ENCODE measurements at regions not wholly inside any gene's neighbourhood (a gene's known extent, or its start where the extent isn't known, plus 50 kb on each side); places are given as distances from the start of the nearest gene placed in this dataset.

GRCh38 chr2:183215917-183216316 lies 91.7 kb downstream of the NUP35 start (continued):
- TF ChIP-seq, protein P1, sequence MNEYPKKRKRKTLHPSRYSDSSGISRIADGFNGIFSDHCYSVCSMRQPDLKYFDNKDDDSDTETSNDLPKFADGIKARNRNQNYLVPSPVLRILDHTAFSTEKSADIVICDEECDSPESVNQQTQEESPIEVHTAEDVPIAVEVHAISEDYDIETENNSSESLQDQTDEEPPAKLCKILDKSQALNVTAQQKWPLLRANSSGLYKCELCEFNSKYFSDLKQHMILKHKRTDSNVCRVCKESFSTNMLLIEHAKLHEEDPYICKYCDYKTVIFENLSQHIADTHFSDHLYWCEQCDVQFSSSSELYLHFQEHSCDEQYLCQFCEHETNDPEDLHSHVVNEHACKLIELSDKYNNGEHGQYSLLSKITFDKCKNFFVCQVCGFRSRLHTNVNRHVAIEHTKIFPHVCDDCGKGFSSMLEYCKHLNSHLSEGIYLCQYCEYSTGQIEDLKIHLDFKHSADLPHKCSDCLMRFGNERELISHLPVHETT (CRISPR knock-in tag; conservative IDR thresholded peaks at IDR 0.05 in 1 of 2, IDR thresholded peaks at IDR 0.05 in 1 of 2): no peak
- no peak for TF ChIP-seq JUNB (CRISPR knock-in tag; conservative IDR thresholded peaks at IDR 0.05)
- no peak for TF ChIP-seq MLLT1 (IDR thresholded peaks at IDR 0.05)
- TF ChIP-seq, protein P2, sequence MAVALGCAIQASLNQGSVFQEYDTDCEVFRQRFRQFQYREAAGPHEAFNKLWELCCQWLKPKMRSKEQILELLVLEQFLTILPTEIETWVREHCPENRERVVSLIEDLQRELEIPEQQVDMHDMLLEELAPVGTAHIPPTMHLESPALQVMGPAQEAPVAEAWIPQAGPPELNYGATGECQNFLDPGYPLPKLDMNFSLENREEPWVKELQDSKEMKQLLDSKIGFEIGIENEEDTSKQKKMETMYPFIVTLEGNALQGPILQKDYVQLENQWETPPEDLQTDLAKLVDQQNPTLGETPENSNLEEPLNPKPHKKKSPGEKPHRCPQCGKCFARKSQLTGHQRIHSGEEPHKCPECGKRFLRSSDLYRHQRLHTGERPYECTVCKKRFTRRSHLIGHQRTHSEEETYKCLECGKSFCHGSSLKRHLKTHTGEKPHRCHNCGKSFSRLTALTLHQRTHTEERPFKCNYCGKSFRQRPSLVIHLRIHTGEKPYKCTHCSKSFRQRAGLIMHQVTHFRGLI (CRISPR knock-in tag; IDR thresholded peaks at IDR 0.05): no peak
- TF ChIP-seq ZNF3 (CRISPR knock-in tag; IDR thresholded peaks at IDR 0.05): no peak
- TF ChIP-seq, protein P3, sequence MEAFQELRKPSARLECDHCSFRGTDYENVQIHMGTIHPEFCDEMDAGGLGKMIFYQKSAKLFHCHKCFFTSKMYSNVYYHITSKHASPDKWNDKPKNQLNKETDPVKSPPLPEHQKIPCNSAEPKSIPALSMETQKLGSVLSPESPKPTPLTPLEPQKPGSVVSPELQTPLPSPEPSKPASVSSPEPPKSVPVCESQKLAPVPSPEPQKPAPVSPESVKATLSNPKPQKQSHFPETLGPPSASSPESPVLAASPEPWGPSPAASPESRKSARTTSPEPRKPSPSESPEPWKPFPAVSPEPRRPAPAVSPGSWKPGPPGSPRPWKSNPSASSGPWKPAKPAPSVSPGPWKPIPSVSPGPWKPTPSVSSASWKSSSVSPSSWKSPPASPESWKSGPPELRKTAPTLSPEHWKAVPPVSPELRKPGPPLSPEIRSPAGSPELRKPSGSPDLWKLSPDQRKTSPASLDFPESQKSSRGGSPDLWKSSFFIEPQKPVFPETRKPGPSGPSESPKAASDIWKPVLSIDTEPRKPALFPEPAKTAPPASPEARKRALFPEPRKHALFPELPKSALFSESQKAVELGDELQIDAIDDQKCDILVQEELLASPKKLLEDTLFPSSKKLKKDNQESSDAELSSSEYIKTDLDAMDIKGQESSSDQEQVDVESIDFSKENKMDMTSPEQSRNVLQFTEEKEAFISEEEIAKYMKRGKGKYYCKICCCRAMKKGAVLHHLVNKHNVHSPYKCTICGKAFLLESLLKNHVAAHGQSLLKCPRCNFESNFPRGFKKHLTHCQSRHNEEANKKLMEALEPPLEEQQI (IDR thresholded peaks at IDR 0.05): no peak
- TF ChIP-seq IRF1 (CRISPR knock-in tag; IDR thresholded peaks at IDR 0.05; ENCODE audit: borderline replicate concordance): no peak
- TF ChIP-seq POLR3A (IDR thresholded peaks at IDR 0.05; ENCODE audit: borderline replicate concordance, extremely low read depth, insufficient read depth, insufficient read length): no peak
- TF ChIP-seq PBX2 (CRISPR knock-in tag; IDR thresholded peaks at IDR 0.05; ENCODE audit: low read depth): no peak
- TF ChIP-seq PBX2 (tag; conservative IDR thresholded peaks at IDR 0.05; ENCODE audit: low read depth): peak; percentile 75
- no peak for TF ChIP-seq ZBTB34 (CRISPR knock-in tag; IDR thresholded peaks at IDR 0.05)
- TF ChIP-seq RBM39 (optimal IDR thresholded peaks at IDR 0.05; ENCODE audit: low read depth, low read length): no peak
- TF ChIP-seq KDM5B (IDR thresholded peaks at IDR 0.05; ENCODE audit: insufficient replicate concordance, low read depth, low read length): no peak
- peak; percentile 72 for TF ChIP-seq MEIS2 (IDR thresholded peaks at IDR 0.05; ENCODE audit: partially characterized antibody)
- TF ChIP-seq CCAR2 (IDR thresholded peaks at IDR 0.05; ENCODE audit: low read depth, low read length): no peak
